HK-2 (cell line): ENCODE measurements at regions not wholly inside any gene's neighbourhood (a gene's known extent, or its start where the extent isn't known, plus 50 kb on each side); places are given as distances from the start of the nearest gene placed in this dataset.
"Not testable (repeated sequence)": the region's sequence is repeated elsewhere in the genome, so short reads cannot be mapped to it uniquely, and the experiment has no call there.

ENCODE experiments used
- DNase-seq: peaks from one replicate; pipeline ENCODE4 v3.0.0-alpha.2; 2018; ENCODE audit not compliant: unreplicated experiment

DNA sequence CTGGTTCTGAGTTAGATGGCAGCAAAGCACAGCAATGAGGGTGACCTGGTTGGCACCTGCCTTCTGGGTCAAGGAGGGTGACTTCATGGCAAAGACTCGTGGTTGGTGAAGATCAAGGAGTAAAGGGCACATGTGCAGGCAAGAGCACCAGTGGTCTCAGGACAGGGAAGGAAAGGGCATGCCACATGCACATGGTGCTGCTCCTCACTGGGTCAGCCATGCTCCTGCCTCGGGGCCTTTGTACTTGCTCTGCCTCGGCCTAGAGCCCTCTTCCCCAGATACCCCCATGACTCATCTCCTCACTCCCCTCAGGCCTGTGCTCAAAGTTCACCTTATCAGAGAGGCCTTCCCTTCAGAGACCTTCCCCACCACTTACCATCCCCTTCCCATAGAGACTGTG is 106.7 kb upstream of the KDM7A start:
- no peak for DNase-seq

DNA sequence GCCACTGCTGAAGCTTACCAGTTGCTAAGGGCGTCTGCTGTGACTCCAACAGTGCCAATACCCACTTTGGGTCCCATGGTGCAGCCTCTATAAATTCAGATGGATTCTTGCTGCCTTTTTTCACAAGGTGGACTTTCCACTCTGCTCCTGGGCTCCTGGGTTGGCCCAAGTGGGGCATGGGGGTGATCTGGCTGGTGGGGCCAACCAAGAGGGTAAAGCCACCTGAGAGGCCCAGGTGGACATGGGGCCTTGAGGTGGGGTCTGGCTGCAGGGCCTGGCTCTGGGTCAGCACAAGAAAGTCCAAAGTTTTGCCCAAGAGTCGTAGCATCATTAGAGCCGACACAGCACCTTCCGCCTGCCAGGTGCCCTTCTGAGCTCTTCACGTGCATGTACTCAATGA is 105.2 kb upstream of the KDM7A start:
- no peak for DNase-seq

DNA sequence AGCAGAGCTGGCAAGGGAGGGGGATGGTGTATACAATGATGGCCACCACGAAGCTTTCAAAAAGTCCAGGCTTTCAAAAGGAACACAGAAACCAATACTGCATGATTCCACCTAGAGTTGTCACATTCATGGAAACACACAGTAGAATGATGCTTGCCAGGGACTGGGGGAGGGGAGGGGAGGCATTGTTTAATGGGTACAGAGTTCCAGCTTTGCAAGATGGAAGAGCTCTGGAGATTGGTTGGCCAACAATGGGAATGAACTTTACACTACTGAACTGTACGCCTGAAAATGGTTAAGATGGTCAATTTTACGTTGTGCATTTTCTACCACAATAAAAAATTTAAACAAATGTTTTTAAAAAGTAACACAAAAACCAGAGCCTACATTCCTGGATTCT is 104.5 kb upstream of the KDM7A start:
- no peak for DNase-seq

DNA sequence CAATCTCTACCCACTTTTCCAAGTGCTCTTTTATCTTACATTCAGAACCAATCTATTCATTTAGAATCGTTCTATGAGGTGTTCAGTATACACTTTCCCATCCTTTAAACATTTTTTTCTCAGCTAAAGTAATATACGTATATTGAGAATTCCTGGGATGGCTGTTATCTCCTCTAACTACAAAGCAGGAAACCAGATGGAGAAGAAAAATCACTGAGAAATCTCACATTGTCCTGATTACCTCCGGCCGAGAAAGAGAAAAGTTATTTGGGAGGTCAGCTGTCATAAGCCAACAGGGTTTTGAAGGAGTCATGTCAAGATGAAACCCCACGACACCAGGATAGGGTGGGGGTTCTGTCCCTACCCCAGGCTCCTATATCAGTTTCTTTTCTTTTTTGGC is 99.2 kb upstream of the KDM7A start:
- DNase-seq = no peak

DNA sequence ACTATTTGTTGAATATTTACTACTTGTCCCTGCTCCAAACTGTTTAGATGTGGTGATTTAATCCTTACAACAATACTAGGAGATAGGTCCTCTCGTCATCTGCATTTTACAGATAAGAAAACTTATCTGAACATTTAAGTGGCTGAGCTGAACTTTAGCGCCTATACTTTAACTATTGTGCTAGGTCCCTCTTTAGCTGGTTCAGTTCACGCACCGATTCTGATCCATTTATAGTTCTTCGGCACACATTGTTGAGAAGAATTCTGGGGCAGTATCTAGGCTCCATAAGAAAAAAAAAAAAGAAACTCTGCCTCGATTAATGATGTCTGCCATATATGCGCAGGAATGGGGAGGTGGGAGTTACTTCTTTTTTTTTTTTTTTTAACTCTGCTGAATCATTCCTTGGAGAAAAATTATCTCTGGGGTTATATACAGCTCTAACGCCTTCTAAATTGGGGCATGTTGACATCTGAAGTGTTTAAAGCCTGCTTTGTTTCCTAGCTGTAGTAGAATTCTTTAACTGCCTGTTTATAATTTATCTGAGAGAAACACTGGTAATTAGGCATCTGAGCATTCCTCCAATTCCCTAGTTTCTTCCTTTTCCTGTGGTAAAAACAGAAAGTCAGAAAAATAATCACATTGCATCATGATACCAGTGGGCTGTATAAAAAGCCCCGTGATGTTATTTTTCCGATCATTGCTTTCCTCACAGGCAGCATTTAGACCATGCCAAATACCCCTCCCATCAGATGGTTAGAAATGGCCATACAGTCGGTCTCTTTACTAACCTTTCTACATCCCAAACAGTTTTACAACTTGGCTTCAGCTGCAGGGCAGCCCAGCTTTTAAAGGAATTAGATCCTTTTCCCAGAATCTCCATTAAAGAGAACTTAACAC is 98.5 kb upstream of the KDM7A start:
- no peak for DNase-seq

DNA sequence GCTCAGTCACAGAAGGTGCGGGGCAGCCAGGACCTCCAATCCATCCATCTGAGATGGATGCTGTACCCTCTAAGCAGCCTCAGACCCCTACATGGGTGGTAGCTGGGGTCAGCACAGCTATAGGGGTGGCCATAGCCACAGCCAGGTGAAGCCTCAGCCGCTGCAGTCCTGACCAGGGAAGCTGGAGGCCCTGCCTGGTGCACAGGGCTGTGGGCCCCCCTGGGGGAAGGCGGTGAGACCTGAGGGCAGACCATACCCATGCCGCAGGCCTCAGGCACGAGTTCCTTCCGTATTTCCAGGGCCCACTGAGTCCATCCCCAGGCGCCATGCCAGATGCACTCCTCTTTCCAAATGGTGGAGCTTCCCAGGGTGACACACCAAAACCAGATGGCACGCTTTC is 96.6 kb upstream of the KDM7A start:
- DNase-seq = no peak

DNA sequence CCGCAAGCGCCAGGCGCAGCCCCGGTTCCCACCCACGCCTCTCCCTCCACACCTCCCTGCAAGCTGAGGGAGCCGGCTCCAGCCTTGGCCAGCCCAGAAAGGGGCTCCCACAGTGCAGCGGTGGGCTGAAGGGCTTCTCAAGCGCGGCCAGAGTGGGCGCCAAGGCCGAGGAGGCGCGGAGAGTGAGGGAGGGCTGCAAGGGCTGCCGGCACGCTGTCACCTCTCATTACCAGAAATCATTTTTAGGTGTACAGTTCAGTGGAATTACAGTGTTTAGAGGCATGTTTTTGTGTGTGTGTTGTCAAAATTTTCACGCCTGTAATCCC is 94.8 kb upstream of the KDM7A start:
- DNase-seq = not testable (repeated sequence)

DNA sequence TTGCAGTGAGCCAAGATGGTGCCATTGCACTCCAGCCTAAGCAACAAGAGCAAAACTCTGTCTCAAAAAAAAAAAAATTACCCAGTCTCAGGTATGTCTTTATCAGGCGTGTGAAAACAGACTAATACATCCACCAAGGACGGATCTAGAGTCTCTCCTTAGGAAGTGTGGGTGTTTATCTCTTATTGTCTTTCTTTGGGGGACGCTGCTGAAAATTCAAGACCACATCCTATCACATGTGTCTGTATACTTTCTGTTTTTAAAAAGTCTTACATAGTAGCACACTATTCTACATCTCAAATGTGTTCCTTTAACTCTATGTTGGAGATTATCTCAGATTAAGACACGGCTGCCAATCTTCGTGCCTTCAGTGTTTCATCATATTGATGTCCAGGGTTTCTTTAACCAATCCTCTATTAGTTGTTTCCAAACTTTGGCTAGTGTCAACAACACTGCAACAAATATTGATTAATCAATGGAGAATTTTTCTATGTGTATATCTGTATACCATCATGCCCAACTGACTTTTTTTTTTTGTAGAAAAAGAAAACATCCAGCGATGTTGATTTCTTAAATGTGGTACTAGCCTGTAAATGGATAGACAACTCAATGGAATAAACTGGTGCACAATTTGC is 92.3 kb upstream of the KDM7A start:
- no peak for DNase-seq

DNA sequence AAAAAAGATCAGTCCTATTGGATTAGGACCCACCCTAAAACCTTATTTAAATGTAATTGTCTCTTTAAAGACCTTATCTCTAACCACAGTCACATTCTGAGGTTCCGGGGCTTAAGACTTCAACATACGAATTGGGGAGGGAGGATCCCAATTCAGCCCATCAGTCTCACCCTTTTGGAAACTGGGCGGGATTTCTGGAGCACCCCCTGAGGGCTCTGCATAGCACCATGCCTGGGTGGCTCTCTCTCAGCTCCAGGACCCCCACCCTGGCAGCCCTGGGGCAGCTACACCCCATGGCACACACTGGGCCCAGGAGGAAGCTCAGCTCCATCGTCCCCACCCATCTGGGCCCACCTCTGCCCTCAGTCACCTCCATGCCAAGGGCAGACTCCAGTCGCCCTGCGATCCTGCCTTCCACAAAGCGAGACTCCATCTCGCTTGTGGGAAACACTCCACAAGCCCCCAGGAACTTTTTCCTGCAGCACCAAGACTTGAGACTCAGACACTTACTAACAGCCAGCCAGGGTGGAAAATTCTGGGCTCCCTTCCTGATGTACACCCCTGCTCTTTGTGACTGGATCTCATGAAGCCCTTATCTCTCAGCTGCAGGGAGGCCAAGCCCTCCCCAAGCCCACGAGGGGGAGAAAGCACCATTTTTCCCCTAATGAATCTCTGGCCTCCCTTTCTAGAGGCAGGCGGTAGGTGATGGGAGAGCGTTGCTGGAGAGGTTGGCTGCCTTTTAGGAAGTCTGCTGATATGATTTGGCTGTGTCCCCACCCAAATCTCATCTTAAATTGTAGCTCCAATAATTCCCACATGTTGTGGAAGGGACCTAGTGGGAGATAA is 90.8 kb upstream of the KDM7A start:
- DNase-seq = no peak

DNA sequence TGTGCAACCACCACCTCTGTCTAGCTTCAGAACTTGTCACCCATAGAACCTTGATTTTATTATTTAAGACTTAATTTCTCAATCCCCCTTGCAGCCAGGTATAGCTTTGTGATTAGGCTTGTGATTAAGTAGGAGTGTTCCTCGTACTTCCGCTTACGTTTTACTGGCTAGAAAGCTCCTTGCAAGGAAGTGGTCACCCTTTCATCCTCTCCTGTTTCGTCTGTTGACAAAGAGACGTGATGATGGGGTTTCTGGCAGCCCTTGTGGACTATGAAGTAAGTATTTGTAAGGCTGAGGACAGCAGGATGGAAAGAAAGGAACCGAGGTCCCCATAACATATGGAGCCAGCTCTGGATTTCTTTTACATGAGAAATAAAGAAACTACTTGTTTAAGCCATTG is 86.5 kb upstream of the KDM7A start:
- DNase-seq = no peak

DNA sequence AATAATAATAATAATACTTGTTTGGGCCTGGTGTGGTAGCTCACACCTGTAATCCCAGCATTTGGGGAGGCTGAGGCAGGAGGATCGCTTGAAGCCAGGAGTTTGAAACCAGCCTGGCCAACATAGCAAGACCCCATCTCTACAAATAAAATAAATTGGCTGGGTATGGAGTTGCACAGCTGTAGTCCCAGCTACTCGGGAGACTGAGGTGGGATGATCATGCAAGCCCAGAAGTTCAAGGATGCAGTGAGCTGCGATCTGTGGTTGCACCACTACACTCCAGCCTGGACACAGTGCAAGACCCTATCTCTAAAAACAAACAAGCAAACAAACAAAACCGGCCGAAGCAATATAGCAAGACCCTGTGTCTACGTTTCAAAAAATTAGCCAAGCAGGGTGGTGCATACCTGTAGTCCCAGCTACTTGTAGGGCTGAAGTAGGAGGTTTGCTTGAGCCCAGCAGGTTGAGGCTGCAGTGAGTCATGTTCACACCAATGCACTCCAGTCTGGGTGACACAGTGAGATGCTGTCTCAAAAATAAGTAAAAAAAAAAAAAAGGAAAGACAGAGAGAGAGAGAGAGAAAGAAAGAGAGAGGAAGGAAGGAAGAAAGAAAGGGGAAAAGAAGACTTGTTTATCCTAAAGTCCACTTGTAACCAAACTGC is 85.6 kb upstream of the KDM7A start:
- no peak for DNase-seq

DNA sequence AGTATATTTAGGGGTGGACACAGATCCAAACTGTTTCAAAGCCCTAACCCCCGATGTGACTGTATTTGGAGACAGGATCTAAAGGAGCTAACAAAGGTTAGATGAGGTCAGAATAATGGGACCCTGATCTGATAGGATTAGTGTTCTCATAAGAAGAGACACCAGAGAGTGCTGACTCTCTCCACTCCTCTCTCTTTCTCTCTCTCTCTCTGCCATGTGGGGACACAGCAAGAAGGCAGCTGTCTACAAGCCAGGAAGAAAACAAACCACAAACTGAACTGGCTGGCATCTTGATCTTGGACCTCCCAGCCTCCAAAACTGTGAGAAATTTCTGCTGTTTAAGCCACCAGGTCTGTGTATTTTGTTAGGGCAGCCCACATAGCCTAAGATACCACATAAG is 84.7 kb upstream of the KDM7A start:
- DNase-seq = no peak

DNA sequence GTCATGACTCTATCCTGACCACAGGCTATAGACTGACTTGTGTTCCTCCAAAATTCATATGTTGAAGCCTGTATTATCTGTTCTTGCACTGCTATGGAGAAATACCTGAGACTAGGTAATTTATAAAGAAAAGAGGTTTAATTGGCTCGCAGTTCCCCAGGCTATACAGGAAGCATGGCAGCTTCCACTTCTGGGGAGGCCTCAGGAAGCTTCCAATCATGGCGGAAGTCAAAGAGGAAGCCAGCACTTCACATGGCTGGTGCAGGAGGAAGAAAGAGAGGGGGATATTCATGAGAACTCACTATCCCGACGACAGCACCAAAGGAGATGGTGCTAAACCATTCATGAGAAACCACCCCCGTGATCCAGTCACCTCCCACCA is 84.3 kb upstream of the KDM7A start:
- DNase-seq = no peak

DNA sequence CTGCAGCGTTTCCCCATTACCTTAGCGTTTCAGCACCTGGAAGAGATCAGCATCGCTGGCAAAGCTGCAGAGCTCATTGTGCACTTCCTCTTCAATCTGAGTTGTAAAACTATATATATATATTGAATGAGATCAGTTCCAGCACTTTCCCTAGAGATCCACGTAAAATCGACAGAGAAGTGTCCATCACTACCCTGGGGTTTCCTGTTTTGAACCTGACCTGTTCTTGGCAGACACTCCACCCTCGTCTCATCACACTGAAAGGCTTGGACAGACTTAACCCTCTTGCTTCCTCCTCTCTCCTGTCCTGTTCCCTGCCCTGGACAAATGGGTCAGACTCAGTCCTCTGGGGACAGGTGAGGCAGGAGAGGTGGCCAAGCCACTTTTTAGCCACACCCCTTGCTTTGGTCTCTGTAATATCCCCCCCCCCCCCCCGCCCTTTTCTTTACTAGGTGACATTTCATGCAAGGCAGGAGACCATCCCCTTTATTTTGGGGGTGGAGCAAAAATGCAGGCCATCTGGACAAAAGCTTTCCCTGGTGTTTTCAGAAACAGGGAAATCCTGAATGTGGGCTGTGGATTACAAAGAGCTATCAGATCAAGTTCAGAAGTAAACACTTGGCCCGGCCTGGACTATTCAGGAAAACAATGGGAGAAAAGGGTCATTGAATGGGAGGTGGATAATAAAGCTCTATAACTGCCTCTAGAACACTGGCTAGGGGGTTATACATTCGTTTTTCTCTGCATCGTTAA is 83.7 kb upstream of the KDM7A start:
- no peak for DNase-seq

DNA sequence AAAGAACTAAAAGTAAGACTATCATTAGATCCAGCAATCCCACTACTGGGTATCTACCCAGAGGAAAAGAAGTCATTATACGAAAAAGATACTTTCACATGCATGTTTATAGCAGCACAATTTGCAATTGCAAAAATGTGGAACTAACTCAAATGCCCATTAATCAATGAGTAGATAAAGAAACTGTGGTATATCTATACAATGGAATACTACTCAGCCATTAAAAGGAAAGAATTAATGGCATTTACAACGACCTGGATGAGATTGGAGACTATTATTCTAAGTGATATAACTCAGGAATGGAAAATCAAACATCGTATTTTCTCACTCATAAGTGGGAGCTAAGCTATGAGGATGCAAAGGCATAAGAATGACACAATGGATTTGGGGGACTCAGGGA is 80.5 kb upstream of the KDM7A start:
- DNase-seq = not testable (repeated sequence)

DNA sequence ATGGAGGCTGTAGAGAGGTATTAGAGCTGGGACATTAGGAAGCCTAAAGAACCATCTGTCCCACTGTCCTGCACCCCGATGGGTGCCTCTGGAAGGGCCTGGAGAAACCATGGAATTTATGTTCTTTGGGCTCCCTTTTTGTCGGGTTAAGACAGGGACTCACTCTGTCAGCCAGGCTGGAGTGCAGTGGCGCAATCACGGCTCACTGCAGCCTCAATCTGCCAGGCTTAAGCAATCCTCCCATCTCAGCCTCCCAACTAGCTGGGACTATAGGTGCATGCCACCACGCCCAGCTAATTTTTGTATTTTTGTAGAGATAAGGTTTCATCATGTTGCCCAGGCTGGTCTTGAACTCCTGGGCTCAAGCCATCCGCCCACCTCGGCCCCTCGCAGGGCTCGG is 78.2 kb upstream of the KDM7A start:
- DNase-seq = not testable (repeated sequence)

DNA sequence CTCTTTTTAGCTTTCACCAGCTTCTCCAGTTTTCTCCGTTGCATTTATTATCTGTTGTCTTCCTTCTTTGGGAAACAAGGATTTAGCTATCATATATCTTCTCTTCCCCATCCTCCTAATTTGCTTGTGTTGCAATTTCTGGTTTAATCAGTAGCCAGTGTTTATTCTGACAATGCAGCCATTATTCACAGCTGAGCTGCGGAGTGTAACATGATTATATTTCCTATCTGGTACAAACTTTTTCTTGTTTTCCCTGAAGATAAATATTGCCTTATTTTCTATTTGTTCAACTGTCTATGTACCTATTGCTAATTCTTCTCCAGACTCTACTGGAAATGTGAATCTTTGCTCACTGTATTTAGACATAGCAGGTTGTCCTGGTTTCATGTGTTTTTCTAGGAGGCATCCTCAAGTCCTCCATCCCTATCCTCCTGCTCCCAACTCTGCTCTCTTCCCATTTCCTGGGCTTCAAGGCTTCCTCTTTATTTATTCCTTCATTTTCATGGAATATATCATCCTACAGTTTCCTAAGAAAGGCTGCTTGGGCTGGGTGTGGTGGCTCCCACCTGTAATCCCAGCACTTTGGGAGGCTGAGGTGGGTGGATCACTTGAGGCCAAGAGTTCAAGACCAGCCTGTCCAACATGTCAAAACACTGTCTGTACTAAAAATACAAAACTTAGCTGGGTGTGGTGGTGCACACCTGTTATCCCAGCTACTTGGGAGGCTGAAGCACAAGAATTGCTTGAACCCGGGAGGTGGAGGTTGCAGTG is 72.4 kb upstream of the KDM7A start:
- DNase-seq = no peak

DNA sequence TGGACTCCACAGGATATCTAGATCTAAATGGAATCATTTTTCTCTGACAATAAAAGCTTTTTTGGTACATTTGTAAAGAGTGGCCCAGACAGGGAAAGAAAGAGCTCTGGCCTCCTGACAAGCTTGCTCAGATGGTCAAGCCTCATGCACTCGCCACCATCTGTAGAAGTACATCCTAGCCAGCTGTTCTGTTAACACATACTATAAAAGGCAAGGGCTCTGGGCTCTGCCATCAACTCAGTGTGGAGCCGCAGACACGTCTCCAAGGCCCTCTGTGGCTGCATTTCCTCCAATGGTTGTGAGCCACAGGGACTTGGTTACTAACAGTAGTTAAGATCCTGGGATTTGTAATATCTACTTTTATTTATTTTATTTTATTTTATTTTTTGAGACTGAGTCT is 70.8 kb upstream of the KDM7A start:
- no peak for DNase-seq

DNA sequence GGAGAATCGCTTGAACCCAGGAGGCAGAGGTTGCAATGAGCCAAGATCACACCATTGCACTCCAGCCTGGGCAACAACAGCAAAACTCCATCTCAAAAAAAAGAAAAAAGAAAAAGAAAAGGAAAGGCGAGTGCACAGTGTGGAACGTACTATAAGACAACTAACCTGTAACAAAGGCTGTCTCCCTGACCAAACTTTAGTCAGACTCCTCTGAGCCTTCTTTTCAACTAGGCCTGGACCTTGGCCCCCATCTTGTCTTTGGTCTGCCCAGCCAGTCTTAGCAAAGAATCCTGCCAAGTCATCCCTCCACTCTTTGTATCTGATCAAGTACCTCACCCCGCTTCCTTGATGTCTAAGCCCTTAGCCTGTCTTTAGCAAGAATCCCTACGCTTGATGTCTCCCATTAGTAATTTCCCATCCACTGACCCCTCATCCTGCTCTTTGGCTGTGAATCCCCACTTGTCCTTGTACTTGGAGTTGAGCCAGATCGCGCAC is 68.9 kb upstream of the KDM7A start:
- no peak for DNase-seq
